KMS-11 (cell line): ENCODE measurements at regions not wholly inside any gene's neighbourhood (a gene's known extent, or its start where the extent isn't known, plus 50 kb on each side); places are given as distances from the start of the nearest gene placed in this dataset.

Experiments
- H2AFZ ChIP-seq: fragments of 200-600 bp; sonication (generic); 2 replicates; pipeline ENCODE4 v1.6.1; 2016; ENCODE audit warnings: antibody characterized with exemption, mixed run types, low read depth
- H3K27ac ChIP-seq: fragments of 200-600 bp; sonication (generic); 2 replicates; pipeline ENCODE4 v1.6.1; 2016; ENCODE audit warnings: mild to moderate bottlenecking, mixed run types
- H3K27me3 ChIP-seq: fragments of 200-600 bp; sonication (generic); 2 replicates; pipeline ENCODE4 v1.6.1; 2017; ENCODE audit warnings: mild to moderate bottlenecking, low read depth, mixed run types, moderate library complexity; ENCODE audit not compliant: insufficient read depth
- H3K36me3 ChIP-seq: fragments of 200-600 bp; sonication (generic); 2 replicates; pipeline ENCODE4 v1.6.1; 2017; ENCODE audit warnings: mild to moderate bottlenecking, mixed run types; ENCODE audit not compliant: insufficient read depth
- H3K4me1 ChIP-seq: fragments of 200-600 bp; sonication (generic); 2 replicates; pipeline ENCODE4 v1.6.1; 2016; ENCODE audit warnings: mild to moderate bottlenecking, low read depth, mixed run types; ENCODE audit not compliant: poor library complexity, severe bottlenecking
- H3K4me2 ChIP-seq: fragments of 200-600 bp; sonication (generic); 2 replicates; pipeline ENCODE4 v1.7.0; 2016; ENCODE audit warnings: mild to moderate bottlenecking, mixed run types
- H3K4me3 ChIP-seq: fragments of 200-600 bp; sonication (generic); IDR thresholded peaks from 2 replicates; pipeline ENCODE4 v1.6.1; 2017; ENCODE audit warnings: low read depth, low read length, mixed read lengths; ENCODE audit not compliant: insufficient read depth
- H3K79me2 ChIP-seq: fragments of 200-600 bp; sonication (generic); 2 replicates; pipeline ENCODE4 v1.6.1; 2016; ENCODE audit warnings: low read depth, mixed run types; ENCODE audit not compliant: insufficient read depth
- H3K9ac ChIP-seq: fragments of 200-600 bp; sonication (generic); 2 replicates; pipeline ENCODE4 v1.6.1; 2016; ENCODE audit warnings: mild to moderate bottlenecking, mixed run types
- H4K20me1 ChIP-seq: fragments of 200-600 bp; sonication (generic); 2 replicates; pipeline ENCODE4 v1.6.1; 2016; ENCODE audit warnings: mild to moderate bottlenecking, mixed run types; ENCODE audit not compliant: insufficient read depth
- CTCF ChIP-seq: fragments of 200-600 bp; sonication (generic); conservative IDR thresholded peaks from 2 replicates; pipeline ENCODE4 v1.6.1; 2017; ENCODE audit warnings: low read depth, mild to moderate bottlenecking, antibody characterized with exemption, low read length, moderate library complexity, mixed read lengths

GRCh38 chr3:13260259-13261103 lies 159.6 kb downstream of the NUP210 start:
- no peak overlapping the region for H3K4me2 ChIP-seq
- H3K36me3 ChIP-seq, result no peaks in the 10 kb centered on the region
- no peaks in the 10 kb centered on the region for H3K27me3 ChIP-seq
- H3K9ac ChIP-seq, result no peak overlapping the region
- TF ChIP-seq CTCF, result no peak
- H3K79me2 ChIP-seq, result no peaks in the 10 kb centered on the region
- no peak overlapping the region for H2AFZ ChIP-seq
- no peak overlapping the region for H3K27ac ChIP-seq
- H3K4me1 ChIP-seq, result no peaks in the 10 kb centered on the region
- H3K4me3 ChIP-seq, result no peak overlapping the region
- H4K20me1 ChIP-seq, result no peaks in the 10 kb centered on the region

- H3K79me2 ChIP-seq, result no peaks in the 10 kb centered on the region
Measured at GRCh38 chr3:13259831-13260230, 160.3 kb downstream of the NUP210 start.

GRCh38 chr3:13258986-13259514 lies 161.1 kb downstream of the NUP210 start:
- H3K4me3 ChIP-seq, result no peak overlapping the region
- no peaks in the 10 kb centered on the region for H3K36me3 ChIP-seq
- H3K79me2 ChIP-seq, result no peaks in the 10 kb centered on the region
- H3K27ac ChIP-seq, result no peak overlapping the region
- H3K4me1 ChIP-seq, result no peaks in the 10 kb centered on the region
- H3K27me3 ChIP-seq, result no peaks in the 10 kb centered on the region
- no peak overlapping the region for H3K9ac ChIP-seq
- no peaks in the 10 kb centered on the region for H4K20me1 ChIP-seq
- TF ChIP-seq CTCF, result no peak
- no peak overlapping the region for H2AFZ ChIP-seq
- no peak overlapping the region for H3K4me2 ChIP-seq

More at GRCh38 chr3:13259831-13260230, 160.3 kb downstream of the NUP210 start:
- Histone ChIP-seq H4K20me1 (no peaks in the 10 kb centered on the region), H2AFZ (no peak overlapping the region), H3K27ac (no peak overlapping the region), H3K9ac (no peak overlapping the region), H3K36me3 (no peaks in the 10 kb centered on the region), H3K27me3 (no peaks in the 10 kb centered on the region), H3K4me2 (no peak overlapping the region), H3K4me1 (no peaks in the 10 kb centered on the region), H3K4me3 (no peak overlapping the region)
- TF ChIP-seq CTCF, result no peak

- Histone ChIP-seq H3K36me3 (no peaks in the 10 kb centered on the region), H4K20me1 (no peaks in the 10 kb centered on the region), H3K4me3 (no peak overlapping the region), H3K27ac (no peak overlapping the region), H3K4me2 (no peak overlapping the region), H3K79me2 (no peaks in the 10 kb centered on the region), H3K27me3 (no peaks in the 10 kb centered on the region), H3K9ac (no peak overlapping the region), H3K4me1 (no peaks in the 10 kb centered on the region), H2AFZ (no peak overlapping the region)
- TF ChIP-seq CTCF, result no peak
Measured at GRCh38 chr3:13258280-13258679, 161.8 kb downstream of the NUP210 start.
